ENCODE measurements at regions not wholly inside any gene's neighbourhood (a gene's known extent, or its start where the extent isn't known, plus 50 kb on each side); places are given as distances from the start of the nearest gene placed in this dataset.
"Not testable (repeated sequence)": the region's sequence is repeated elsewhere in the genome, so short reads cannot be mapped to it uniquely, and the experiment has no call there.

GRCh38 chr10:29212597-29212996 is 76.3 kb upstream of the LYZL1 start:
- H3K4me3 ChIP-seq (ENCODE audit: low read length) = no peak overlapping the region
- TF ChIP-seq ZNF274 (IDR thresholded peaks at IDR 0.05; ENCODE audit: low read depth, low read length) = no peak

DNA sequence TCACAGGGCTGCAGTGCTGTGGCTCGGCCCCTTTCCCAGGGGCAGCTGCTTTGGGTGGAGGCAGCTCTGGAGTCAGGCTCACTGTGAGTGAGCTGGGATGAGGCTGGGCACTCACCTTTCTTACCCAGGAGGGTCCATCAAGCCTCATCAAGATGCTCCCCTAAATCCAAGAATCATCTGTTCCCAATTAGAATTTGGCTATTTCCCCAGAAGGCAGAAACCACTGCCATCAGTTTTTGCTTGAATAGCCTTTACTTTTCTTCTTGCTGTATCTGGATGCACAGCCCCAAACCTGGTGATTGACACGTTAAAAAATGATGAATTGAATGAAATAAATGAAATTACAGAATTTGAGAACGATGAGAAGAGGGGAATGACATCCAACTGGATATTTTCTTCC is 74.3 kb upstream of the LYZL1 start:
- TF ChIP-seq ZNF274 (IDR thresholded peaks at IDR 0.05; ENCODE audit: low read depth, low read length) = no peak
- no peak overlapping the region for H3K4me3 ChIP-seq (ENCODE audit: low read length)

GRCh38 chr10:29217292-29217738 is 71.6 kb upstream of the LYZL1 start:
- TF ChIP-seq ZNF274 (IDR thresholded peaks at IDR 0.05; ENCODE audit: low read depth, low read length) = no peak
- no peak overlapping the region for H3K4me3 ChIP-seq (ENCODE audit: low read length)

DNA sequence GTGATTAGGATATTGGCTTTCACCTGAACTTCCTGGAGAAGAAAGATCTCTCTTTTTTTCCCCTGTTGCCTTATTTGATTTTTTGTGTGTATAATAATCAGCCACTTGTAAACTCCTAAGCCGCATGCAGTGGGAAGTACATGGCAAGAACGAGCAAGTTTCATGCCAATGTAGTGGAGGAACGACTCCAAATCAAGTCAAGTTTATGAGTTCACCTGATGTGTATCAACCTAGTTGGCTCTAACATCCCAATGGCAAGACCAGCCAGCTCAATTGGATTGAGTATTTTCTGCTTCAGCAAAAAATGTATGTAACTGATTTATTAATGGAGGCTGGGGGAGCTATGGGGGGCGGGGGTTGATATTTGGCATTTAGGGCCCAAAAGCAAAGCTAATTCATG is 65.5 kb upstream of the LYZL1 start:
- no peak overlapping the region for H3K4me3 ChIP-seq (ENCODE audit: low read length)
- TF ChIP-seq ZNF274 (IDR thresholded peaks at IDR 0.05; ENCODE audit: low read depth, low read length) = no peak

- no peak for TF ChIP-seq ZNF274 (IDR thresholded peaks at IDR 0.05; ENCODE audit: low read depth, low read length)
These were observed 64.2 kb upstream of the LYZL1 start for GRCh38 chr10:29224631-29225030.

GRCh38 chr10:29227201-29227600 is 61.7 kb upstream of the LYZL1 start:
- no peak for TF ChIP-seq ZNF274 (IDR thresholded peaks at IDR 0.05; ENCODE audit: low read depth, low read length)
- H3K4me3 ChIP-seq (ENCODE audit: low read length) = no peak overlapping the region

More at GRCh38 chr10:29224631-29225030, 64.2 kb upstream of the LYZL1 start:
- no peak overlapping the region for H3K4me3 ChIP-seq (ENCODE audit: low read length)

GRCh38 chr10:29228562-29228961 is 60.3 kb upstream of the LYZL1 start:
- TF ChIP-seq ZNF274 (IDR thresholded peaks at IDR 0.05; ENCODE audit: low read depth, low read length) = no peak

DNA sequence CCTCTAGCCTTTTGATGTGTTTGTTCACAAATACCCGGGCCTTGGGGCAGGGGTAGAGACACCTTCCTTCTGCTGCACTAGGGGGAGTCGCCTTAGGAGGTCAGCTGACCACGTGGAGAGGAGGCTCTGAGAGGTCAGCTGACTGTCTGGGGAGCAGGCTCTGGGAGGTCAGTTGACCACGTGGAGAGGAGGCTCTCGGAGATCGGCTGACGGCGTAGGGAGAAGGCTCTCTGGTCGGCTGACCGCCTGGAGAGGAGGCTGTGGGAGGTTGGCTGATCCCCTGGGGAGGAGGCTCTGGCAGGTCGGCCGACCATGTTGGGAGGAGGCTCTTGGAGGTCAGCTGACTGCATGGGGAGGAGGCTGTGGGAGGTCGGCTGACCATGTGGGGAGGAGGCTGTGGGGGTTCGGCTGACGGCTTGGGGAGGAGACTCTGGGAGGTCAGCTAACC is 59.6 kb upstream of the LYZL1 start:
- TF ChIP-seq ZNF274 (IDR thresholded peaks at IDR 0.05; ENCODE audit: low read depth, low read length) = no peak
- H3K4me3 ChIP-seq (ENCODE audit: low read length) = no peak overlapping the region

More at GRCh38 chr10:29228562-29228961, 60.3 kb upstream of the LYZL1 start:
- H3K4me3 ChIP-seq (ENCODE audit: low read length) = no peak overlapping the region

GRCh38 chr10:29236910-29237309 is 52.0 kb upstream of the LYZL1 start:
- not testable (repeated sequence) for H3K4me3 ChIP-seq (ENCODE audit: low read length)

- H3K4me3 ChIP-seq (ENCODE audit: low read length) = no peak overlapping the region
These were observed 51.1 kb upstream of the LYZL1 start for GRCh38 chr10:29237786-29238185.

GRCh38 chr10:29238523-29239135 is 50.2 kb upstream of the LYZL1 start:
- TF ChIP-seq ZNF274 (IDR thresholded peaks at IDR 0.05; ENCODE audit: low read depth, low read length) = no peak
- H3K4me3 ChIP-seq (ENCODE audit: low read length) = no peak overlapping the region

More at GRCh38 chr10:29237786-29238185, 51.1 kb upstream of the LYZL1 start:
- TF ChIP-seq ZNF274 (IDR thresholded peaks at IDR 0.05; ENCODE audit: low read depth, low read length) = no peak
